Thyroid gland (tissue), 4 donors: ENCODE measurements at regions not wholly inside any gene's neighbourhood (a gene's known extent, or its start where the extent isn't known, plus 50 kb on each side); places are given as distances from the start of the nearest gene placed in this dataset.

Source experiments
- DNase-seq, 2 donors: peaks; one replicate each; pipeline ENCODE4 v3.0.0-alpha.2; 2019
- H3K27ac ChIP-seq, 3 donors: fragments of 200-600 bp; sonication (generic); 1 replicate in 2 of 3; 2 replicates in 1 of 3; pipeline ENCODE4 v1.5.1; 2016 to 2019; ENCODE audit warnings: mild to moderate bottlenecking in 1 of 3, moderate library complexity in 1 of 3
- H3K27me3 ChIP-seq: fragments of 200-600 bp; sonication (generic); one replicate; pipeline ENCODE4 v1.5.1; 2019
- H3K36me3 ChIP-seq, 2 donors: fragments of 200-600 bp; sonication (generic); one replicate each; pipeline ENCODE4 v1.5.1; 2016 to 2019
- H3K4me1 ChIP-seq, 2 donors: fragments of 200-600 bp; sonication (generic); one replicate each; pipeline ENCODE4 v1.5.1; 2017 to 2019
- H3K4me3 ChIP-seq, 3 donors: fragments of 200-600 bp; sonication (generic); replicated peaks in 1 of 3; 1 replicate in 2 of 3; 2 replicates in 1 of 3; pipeline ENCODE4 v1.5.1; 2016; ENCODE audit warnings: mild to moderate bottlenecking in 1 of 3
- H3K9me3 ChIP-seq: fragments of 200-600 bp; sonication (generic); one replicate; pipeline ENCODE4 v1.5.1; 2017
- CTCF ChIP-seq, 6 experiments: fragments of 200-600 bp in 3 of 6; fragments of 450-650 bp in 3 of 6; sonication (generic) in 3 of 6; IDR thresholded peaks; one replicate each; pipeline ENCODE4 v1.5.1; 2016 to 2019; ENCODE audit warnings: antibody characterized with exemption in 6 of 6, mild to moderate bottlenecking in 2 of 6, inconsistent platforms in 1 of 6, moderate library complexity in 1 of 6
- POLR2A ChIP-seq, 2 donors: fragments of 450-650 bp; IDR thresholded peaks; one replicate each; pipeline ENCODE4 v1.6.1; 2017; ENCODE audit warnings: antibody characterized with exemption in 2 of 2, mild to moderate bottlenecking in 2 of 2, moderate library complexity in 1 of 2
- WGBS, 2 donors: methylation state at CpG; one replicate each; pipeline ENCODE4 v1.1.5; 2017; 5-methylcytosine and 5-hydroxymethylcytosine counted together
- intact Hi-C: fragments of 100-400 bp; cut with DNase I; formaldehyde crosslinking; loops from one replicate; pipeline ENCODE4 v1.15.1; 2023

- WGBS, 2 donors = 83 to 90% methylated on average over 1 of the region's 1 CpG
Measured at GRCh38 chr2:188193230-188193629, 98.4 kb upstream of the GULP1 start.

GRCh38 chr2:188196343-188197008 is 95.2 kb upstream of the GULP1 start:
- Histone ChIP-seq H3K4me3 (no peak overlapping the region), H3K36me3 (no peaks in the 10 kb centered on the region), H3K27me3 (no peaks in the 10 kb centered on the region), H3K27ac (no peak overlapping the region), H3K9me3 (no peaks in the 10 kb centered on the region), H3K4me1 (no peaks in the 10 kb centered on the region)
- 60 to 76% methylated on average over 2 of the region's 2 CpGs for WGBS, 2 donors
- DNase-seq = no peak
- TF ChIP-seq POLR2A (IDR thresholded peaks at IDR 0.05) (no peak), CTCF (IDR thresholded peaks at IDR 0.05) (no peak)
- intact Hi-C loops = no loop called here

More at GRCh38 chr2:188193230-188193629, 98.4 kb upstream of the GULP1 start:
- intact Hi-C loops = no loop called here
- Histone ChIP-seq H3K4me1 (no peaks in the 10 kb centered on the region), H3K9me3 (no peaks in the 10 kb centered on the region), H3K4me3 (no peak overlapping the region), H3K36me3 (no peaks in the 10 kb centered on the region), H3K27me3 (no peaks in the 10 kb centered on the region), H3K27ac (no peak overlapping the region)
- TF ChIP-seq CTCF (IDR thresholded peaks at IDR 0.05) = no peak
- no peak for TF ChIP-seq POLR2A (IDR thresholded peaks at IDR 0.05)
- no peak for DNase-seq

- intact Hi-C loops = no loop called here
- H3K36me3 ChIP-seq = no peaks in the 10 kb centered on the region
- TF ChIP-seq POLR2A (IDR thresholded peaks at IDR 0.05) (no peak), CTCF (IDR thresholded peaks at IDR 0.05) (no peak)
- DNase-seq = no peak
- WGBS, 2 donors = 84 to 88% methylated on average over 3 of the region's 3 CpGs
- H3K27ac ChIP-seq = no peak overlapping the region
- H3K27me3 ChIP-seq = no peaks in the 10 kb centered on the region
- no peaks in the 10 kb centered on the region for H3K4me1 ChIP-seq
- no peak overlapping the region for H3K4me3 ChIP-seq
- no peaks in the 10 kb centered on the region for H3K9me3 ChIP-seq
Measured at GRCh38 chr2:188199716-188200128, 92.0 kb upstream of the GULP1 start.

- Histone ChIP-seq H3K4me1 (no peaks in the 10 kb centered on the region), H3K36me3 (no peaks in the 10 kb centered on the region), H3K27me3 (no peaks in the 10 kb centered on the region), H3K27ac (no peak overlapping the region), H3K4me3 (no peak overlapping the region), H3K9me3 (no peaks in the 10 kb centered on the region)
- intact Hi-C loops = no loop called here
- no peak for TF ChIP-seq POLR2A (IDR thresholded peaks at IDR 0.05)
- no peak for TF ChIP-seq CTCF (IDR thresholded peaks at IDR 0.05)
- DNase-seq = no peak
- 96% methylated on average over 2 of the region's 2 CpGs for WGBS, 2 donors
Measured at GRCh38 chr2:188201639-188202038, 90.0 kb upstream of the GULP1 start.

- intact Hi-C loops = no loop called here
- TF ChIP-seq POLR2A (IDR thresholded peaks at IDR 0.05) = no peak
- TF ChIP-seq CTCF (IDR thresholded peaks at IDR 0.05) = no peak
- no peak for DNase-seq
- 96 to 98% methylated on average over 1 of the region's 1 CpG for WGBS, 2 donors
- Histone ChIP-seq H3K9me3 (no peaks in the 10 kb centered on the region), H3K27ac (no peak overlapping the region), H3K4me1 (no peaks in the 10 kb centered on the region), H3K4me3 (no peak overlapping the region), H3K27me3 (no peaks in the 10 kb centered on the region), H3K36me3 (no peaks in the 10 kb centered on the region)
Measured at GRCh38 chr2:188202777-188203176, 88.9 kb upstream of the GULP1 start.
